HEK293 (cell line): ENCODE measurements at regions not wholly inside any gene's neighbourhood (a gene's known extent, or its start where the extent isn't known, plus 50 kb on each side); places are given as distances from the start of the nearest gene placed in this dataset.

Experiments
- CTCF ChIA-PET: fragments of 350-600 bp; formaldehyde crosslinking; extraction: SDS; loops from one replicate; lab custom pipeline; 2021; ENCODE audit warnings: antibody characterized with exemption; lab: Yijun Ruan, JAX
- POLR2A ChIA-PET: fragments of 300-600 bp; formaldehyde crosslinking; extraction: SDS; loops from one replicate; lab custom pipeline; 2020; ENCODE audit warnings: antibody characterized with exemption, inconsistent platforms; lab: Yijun Ruan, JAX
- H3K27ac ChIP-seq: fragments of 200-500 bp; sonication (Bioruptor generic); 2 replicates; pipeline ENCODE4 v1.5.1; 2014; ENCODE audit warnings: low read depth, low read length, control low read depth, inconsistent platforms; ENCODE audit errors: extremely low read depth
- H3K36me3 ChIP-seq, 2 experiments: fragments of 200-500 bp in 1 of 2; sonication (Bioruptor generic) in 1 of 2; 1 replicate in 1 of 2; 2 replicates in 1 of 2; pipeline ENCODE4 v1.5.1; 2014 to 2017; ENCODE audit warnings: inconsistent platforms in 2 of 2, low read length in 2 of 2; ENCODE audit not compliant: control insufficient read depth in 2 of 2, insufficient read depth in 1 of 2
- H3K4me1 ChIP-seq: fragments of 200-500 bp; sonication (Bioruptor generic); 2 replicates; pipeline ENCODE4 v1.5.1; 2014; ENCODE audit warnings: mild to moderate bottlenecking, low read length, inconsistent platforms; ENCODE audit not compliant: control insufficient read depth, insufficient read depth
- H3K4me3 ChIP-seq: 2 replicates; pipeline ENCODE4 v1.5.1; 2011; ENCODE audit warnings: low read depth, mild to moderate bottlenecking, control low read depth, low read length, moderate library complexity
- H3K9me3 ChIP-seq: fragments of 200-500 bp; sonication (Bioruptor generic); 2 replicates; pipeline ENCODE4 v1.5.1; 2014; ENCODE audit warnings: low read depth, low read length, inconsistent platforms; ENCODE audit not compliant: control insufficient read depth, insufficient read depth
- HOXA7 ChIP-seq: sonication (generic); formaldehyde crosslinking; IDR thresholded peaks from 2 replicates; pipeline ENCODE4 v1.8.1; 2022; ENCODE audit warnings: missing genetic modification reagents, borderline replicate concordance
- IKZF3 ChIP-seq: fragments of 450-650 bp; IDR thresholded peaks from 2 replicates; pipeline ENCODE4 v1.5.0; 2018; ENCODE audit warnings: missing biosample characterization, mild to moderate bottlenecking, missing genetic modification characterization, moderate library complexity
- INSM2 ChIP-seq: fragments of 450-650 bp; formaldehyde crosslinking; IDR thresholded peaks from 2 replicates; pipeline ENCODE4 v1.5.1; 2016; ENCODE audit warnings: missing biosample characterization, missing genetic modification characterization
- KLF8 ChIP-seq: fragments of 450-650 bp; formaldehyde crosslinking; IDR thresholded peaks from 2 replicates; pipeline ENCODE4 v1.5.1; 2016; ENCODE audit warnings: missing biosample characterization, missing genetic modification characterization
- OSR2 ChIP-seq: fragments of 450-650 bp; formaldehyde crosslinking; IDR thresholded peaks from 2 replicates; pipeline ENCODE4 v1.5.1; 2016; ENCODE audit warnings: missing biosample characterization, missing genetic modification characterization
- RBAK ChIP-seq: fragments of 450-650 bp; formaldehyde crosslinking; IDR thresholded peaks from 2 replicates; pipeline ENCODE4 v1.5.1; 2016; ENCODE audit warnings: missing biosample characterization, missing genetic modification characterization
- WT1 ChIP-seq: fragments of 450-650 bp; formaldehyde crosslinking; IDR thresholded peaks from 2 replicates; pipeline ENCODE4 v1.5.1; 2016; ENCODE audit warnings: missing biosample characterization, missing genetic modification characterization
- ZBTB1 ChIP-seq: fragments of 450-650 bp; formaldehyde crosslinking; IDR thresholded peaks from 2 replicates; pipeline ENCODE4 v1.5.1; 2016; ENCODE audit warnings: missing biosample characterization, missing genetic modification characterization
- ZBTB11 ChIP-seq: fragments of 450-650 bp; formaldehyde crosslinking; conservative IDR thresholded peaks from 2 replicates; pipeline ENCODE4 v1.5.1; 2016; ENCODE audit warnings: low read depth, missing biosample characterization, missing genetic modification characterization
- ZBTB8A ChIP-seq: fragments of 450-650 bp; formaldehyde crosslinking; IDR thresholded peaks from 2 replicates; pipeline ENCODE4 v1.5.1; 2016; ENCODE audit warnings: missing biosample characterization, missing genetic modification characterization
- ZNF112 ChIP-seq: fragments of 450-650 bp; formaldehyde crosslinking; IDR thresholded peaks from 2 replicates; pipeline ENCODE4 v1.5.0; 2017; ENCODE audit warnings: missing biosample characterization, missing genetic modification characterization
- ZNF324 ChIP-seq: fragments of 450-650 bp; formaldehyde crosslinking; IDR thresholded peaks from 2 replicates; pipeline ENCODE4 v1.5.1; 2016; ENCODE audit warnings: missing biosample characterization, missing genetic modification characterization
- ZNF600 ChIP-seq: fragments of 450-650 bp; formaldehyde crosslinking; IDR thresholded peaks from 2 replicates; pipeline ENCODE4 v1.5.1; 2016; ENCODE audit warnings: missing biosample characterization, missing genetic modification characterization
- ZNF701 ChIP-seq: fragments of 450-650 bp; formaldehyde crosslinking; IDR thresholded peaks from 2 replicates; pipeline ENCODE4 v1.5.1; 2016; ENCODE audit warnings: missing biosample characterization, missing genetic modification characterization
- ZNF792 ChIP-seq: fragments of 450-650 bp; formaldehyde crosslinking; IDR thresholded peaks from 2 replicates; pipeline ENCODE4 v1.5.1; 2016; ENCODE audit warnings: missing biosample characterization, missing genetic modification characterization
- ZNF843 ChIP-seq: fragments of 450-650 bp; formaldehyde crosslinking; IDR thresholded peaks from 2 replicates; pipeline ENCODE4 v1.5.1; 2016; ENCODE audit warnings: missing biosample characterization, missing genetic modification characterization
- TF ChIP-seq, protein P1 (sequence below): fragments of 450-650 bp; IDR thresholded peaks from 2 replicates; pipeline ENCODE4 v1.5.1; 2018; ENCODE audit warnings: missing biosample characterization, missing genetic modification characterization
- TF ChIP-seq, protein P2 (sequence below): fragments of 450-650 bp; formaldehyde crosslinking; IDR thresholded peaks from 2 replicates; pipeline ENCODE4 v1.5.1; 2016; ENCODE audit warnings: missing biosample characterization, missing genetic modification characterization
- TF ChIP-seq, protein P3 (sequence below): fragments of 450-650 bp; formaldehyde crosslinking; IDR thresholded peaks from 2 replicates; pipeline ENCODE4 v1.5.1; 2016; ENCODE audit warnings: missing biosample characterization, missing genetic modification characterization
- TF ChIP-seq, protein P4 (sequence below): fragments of 450-650 bp; formaldehyde crosslinking; IDR thresholded peaks from 2 replicates; pipeline ENCODE4 v1.5.1; 2016; ENCODE audit warnings: missing biosample characterization, missing genetic modification characterization

DNA sequence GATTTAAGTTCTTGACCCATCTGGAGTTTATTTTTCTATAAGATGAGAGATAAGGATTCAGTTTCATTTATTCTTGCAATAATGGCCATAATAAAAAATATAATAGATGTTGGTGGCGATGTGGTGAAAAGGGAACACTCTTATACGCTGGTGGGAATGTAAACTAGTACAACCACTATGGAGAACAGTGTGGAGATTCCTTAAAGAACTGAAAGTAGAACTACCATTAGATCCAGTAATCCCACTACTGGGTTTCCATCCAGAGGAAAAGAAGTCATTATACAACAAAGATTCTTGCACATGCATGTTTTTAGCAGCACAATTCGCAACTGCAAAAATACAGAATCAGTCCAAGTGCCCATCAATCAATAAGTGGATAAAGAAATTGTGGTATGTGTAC, 1040.5 kb upstream of the GYPC start:
- ChIA-PET CTCF (no interaction called here), POLR2A (no interaction called here)
- H3K27ac ChIP-seq: no peak overlapping the region
- H3K4me3 ChIP-seq: no peak overlapping the region
- H3K9me3 ChIP-seq: no peaks in the 10 kb centered on the region
- no peaks in the 10 kb centered on the region for H3K36me3 ChIP-seq
- no peaks in the 10 kb centered on the region for H3K4me1 ChIP-seq
- TF ChIP-seq, protein P1, sequence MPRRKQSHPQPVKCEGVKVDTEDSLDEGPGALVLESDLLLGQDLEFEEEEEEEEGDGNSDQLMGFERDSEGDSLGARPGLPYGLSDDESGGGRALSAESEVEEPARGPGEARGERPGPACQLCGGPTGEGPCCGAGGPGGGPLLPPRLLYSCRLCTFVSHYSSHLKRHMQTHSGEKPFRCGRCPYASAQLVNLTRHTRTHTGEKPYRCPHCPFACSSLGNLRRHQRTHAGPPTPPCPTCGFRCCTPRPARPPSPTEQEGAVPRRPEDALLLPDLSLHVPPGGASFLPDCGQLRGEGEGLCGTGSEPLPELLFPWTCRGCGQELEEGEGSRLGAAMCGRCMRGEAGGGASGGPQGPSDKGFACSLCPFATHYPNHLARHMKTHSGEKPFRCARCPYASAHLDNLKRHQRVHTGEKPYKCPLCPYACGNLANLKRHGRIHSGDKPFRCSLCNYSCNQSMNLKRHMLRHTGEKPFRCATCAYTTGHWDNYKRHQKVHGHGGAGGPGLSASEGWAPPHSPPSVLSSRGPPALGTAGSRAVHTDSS (tag by site-specific recombination): no peak
- TF ChIP-seq ZBTB8A (tag by site-specific recombination) (no peak), RBAK (no peak), ZNF600 (no peak), ZBTB1 (tag by site-specific recombination) (no peak), INSM2 (tag by site-specific recombination) (no peak), IKZF3 (no peak), ZNF324 (no peak), HOXA7 (no peak), ZNF701 (no peak), ZNF843 (no peak), ZBTB11 (tag by site-specific recombination) (no peak), ZNF792 (tag by site-specific recombination) (no peak), ZNF112 (tag by site-specific recombination) (no peak), KLF8 (no peak)
- TF ChIP-seq, protein P2, sequence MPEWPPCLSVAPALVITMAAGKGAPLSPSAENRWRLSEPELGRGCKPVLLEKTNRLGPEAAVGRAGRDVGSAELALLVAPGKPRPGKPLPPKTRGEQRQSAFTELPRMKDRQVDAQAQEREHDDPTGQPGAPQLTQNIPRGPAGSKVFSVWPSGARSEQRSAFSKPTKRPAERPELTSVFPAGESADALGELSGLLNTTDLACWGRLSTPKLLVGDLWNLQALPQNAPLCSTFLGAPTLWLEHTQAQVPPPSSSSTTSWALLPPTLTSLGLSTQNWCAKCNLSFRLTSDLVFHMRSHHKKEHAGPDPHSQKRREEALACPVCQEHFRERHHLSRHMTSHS (tag by site-specific recombination): no peak
- TF ChIP-seq, protein P3, sequence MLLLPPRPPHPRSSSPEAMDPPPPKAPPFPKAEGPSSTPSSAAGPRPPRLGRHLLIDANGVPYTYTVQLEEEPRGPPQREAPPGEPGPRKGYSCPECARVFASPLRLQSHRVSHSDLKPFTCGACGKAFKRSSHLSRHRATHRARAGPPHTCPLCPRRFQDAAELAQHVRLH (tag by site-specific recombination): no peak
- TF ChIP-seq, all 188 proteins: peak for 0

DNA sequence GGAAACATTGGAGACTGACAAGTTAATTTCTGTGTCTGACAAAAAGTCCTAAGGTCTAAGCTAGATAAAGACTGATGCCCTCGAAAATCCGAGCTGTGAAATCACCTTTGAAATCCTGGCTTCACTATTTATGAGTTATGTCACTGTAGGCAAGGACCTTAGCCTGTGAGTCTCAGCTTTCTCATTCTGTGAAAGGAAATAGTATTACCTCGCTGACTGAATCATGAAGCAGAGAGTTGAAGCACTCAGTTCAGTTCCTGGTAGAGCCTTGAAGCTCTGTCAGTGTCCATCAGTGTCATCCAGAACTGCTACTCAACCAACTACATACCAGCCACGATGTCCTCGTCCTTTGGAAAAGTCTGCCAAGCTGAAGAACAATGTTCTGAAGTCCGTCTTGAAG, 1025.6 kb upstream of the GYPC start:
- no peaks in the 10 kb centered on the region for H3K36me3 ChIP-seq
- CTCF ChIA-PET: no interaction called here

More for the DNA sequence above, 1025.6 kb upstream of the GYPC start:
- Histone ChIP-seq H3K27ac (no peak overlapping the region), H3K9me3 (no peaks in the 10 kb centered on the region), H3K4me1 (no peaks in the 10 kb centered on the region), H3K4me3 (no peak overlapping the region)
- TF ChIP-seq, protein P4, sequence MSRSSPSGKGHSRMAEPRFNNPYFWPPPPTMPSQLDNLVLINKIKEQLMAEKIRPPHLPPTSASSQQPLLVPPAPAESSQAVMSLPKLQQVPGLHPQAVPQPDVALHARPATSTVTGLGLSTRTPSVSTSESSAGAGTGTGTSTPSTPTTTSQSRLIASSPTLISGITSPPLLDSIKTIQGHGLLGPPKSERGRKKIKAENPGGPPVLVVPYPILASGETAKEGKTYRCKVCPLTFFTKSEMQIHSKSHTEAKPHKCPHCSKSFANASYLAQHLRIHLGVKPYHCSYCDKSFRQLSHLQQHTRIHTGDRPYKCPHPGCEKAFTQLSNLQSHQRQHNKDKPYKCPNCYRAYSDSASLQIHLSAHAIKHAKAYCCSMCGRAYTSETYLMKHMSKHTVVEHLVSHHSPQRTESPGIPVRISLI (tag by site-specific recombination): no peak
- TF ChIP-seq WT1 (tag by site-specific recombination) (no peak), OSR2 (tag by site-specific recombination) (no peak)
- POLR2A ChIA-PET: no interaction called here
